GM13977 (cell line): ENCODE measurements at regions not wholly inside any gene's neighbourhood (a gene's known extent, or its start where the extent isn't known, plus 50 kb on each side); places are given as distances from the start of the nearest gene placed in this dataset.

ENCODE experiments used
- DNase-seq: peaks from one replicate; pipeline ENCODE4 v3.0.0; 2012; ENCODE audit warnings: low spot score
- CTCF ChIP-seq: IDR thresholded peaks from 2 replicates; pipeline ENCODE4 v1.5.1; 2012; ENCODE audit warnings: mild to moderate bottlenecking, control low read depth; ENCODE audit not compliant: insufficient read depth; ENCODE audit errors: extremely low read depth, missing control alignments
- in situ Hi-C: fragments of 300-500 bp; cut with MboI; formaldehyde crosslinking; loops from one replicate; pipeline ENCODE4 v1.12.0; 2022; ENCODE audit warnings: low sequenced_read_pairs, low pct_unique_long_range_greater_than_20kb, mixed read lengths, inconsistent platforms; ENCODE audit not compliant: unreplicated experiment

- DNase-seq: no peak
- TF ChIP-seq CTCF: no peak
- in situ Hi-C loops: loop anchor here (25.0 kb wide), 1 partner anchor 212 kb away; no protein-coding TSS in a partner anchor
These were observed 51.0 kb upstream of the BARX2 start for GRCh38 chr11:129324533-129325175.

- in situ Hi-C loops: loop anchor here (25.0 kb wide), 1 partner anchor 212 kb away; no protein-coding TSS in a partner anchor
- DNase-seq: no peak
- TF ChIP-seq CTCF: no peak
These were observed 51.6 kb upstream of the BARX2 start for GRCh38 chr11:129323896-129324502.

- TF ChIP-seq CTCF: no peak
- in situ Hi-C loops: loop anchor here (25.0 kb wide), 1 partner anchor 211 kb away; no protein-coding TSS in a partner anchor
- no peak for DNase-seq
These were observed 52.7 kb upstream of the BARX2 start for GRCh38 chr11:129322941-129323340.

GRCh38 chr11:129321076-129321475 lies 54.6 kb upstream of the BARX2 start:
- in situ Hi-C loops: loop anchor here (25.0 kb wide), 1 partner anchor 209 kb away; no protein-coding TSS in a partner anchor
- no peak for TF ChIP-seq CTCF
- no peak for DNase-seq

GRCh38 chr11:129320494-129320893 lies 55.2 kb upstream of the BARX2 start:
- no peak for DNase-seq
- in situ Hi-C loops: loop anchor here (25.0 kb wide), 1 partner anchor 208 kb away; no protein-coding TSS in a partner anchor
- no peak for TF ChIP-seq CTCF

- in situ Hi-C loops: loop anchor here (25.0 kb wide), 1 partner anchor 207 kb away; no protein-coding TSS in a partner anchor
- TF ChIP-seq CTCF: no peak
- DNase-seq: no peak
These were observed 55.9 kb upstream of the BARX2 start for GRCh38 chr11:129319751-129320150.
